ENCODE measurements at regions not wholly inside any gene's neighbourhood (a gene's known extent, or its start where the extent isn't known, plus 50 kb on each side); places are given as distances from the start of the nearest gene placed in this dataset.

GRCh38 chr5:99068944-99069650 lies 140.3 kb upstream of the CHD1 start:
- Histone ChIP-seq H3K27me3 (no peaks in the 10 kb centered on the region), H3K4me3 (no peak overlapping the region), H3K36me3 (no peaks in the 10 kb centered on the region), H3K9me3 (no peaks in the 10 kb centered on the region), H3K27ac (no peak overlapping the region), H3K4me1 (no peaks in the 10 kb centered on the region)
- no peak for DNase-seq
- intact Hi-C loops (cut with DNase I) = no loop called here
- TF ChIP-seq, protein P1, sequence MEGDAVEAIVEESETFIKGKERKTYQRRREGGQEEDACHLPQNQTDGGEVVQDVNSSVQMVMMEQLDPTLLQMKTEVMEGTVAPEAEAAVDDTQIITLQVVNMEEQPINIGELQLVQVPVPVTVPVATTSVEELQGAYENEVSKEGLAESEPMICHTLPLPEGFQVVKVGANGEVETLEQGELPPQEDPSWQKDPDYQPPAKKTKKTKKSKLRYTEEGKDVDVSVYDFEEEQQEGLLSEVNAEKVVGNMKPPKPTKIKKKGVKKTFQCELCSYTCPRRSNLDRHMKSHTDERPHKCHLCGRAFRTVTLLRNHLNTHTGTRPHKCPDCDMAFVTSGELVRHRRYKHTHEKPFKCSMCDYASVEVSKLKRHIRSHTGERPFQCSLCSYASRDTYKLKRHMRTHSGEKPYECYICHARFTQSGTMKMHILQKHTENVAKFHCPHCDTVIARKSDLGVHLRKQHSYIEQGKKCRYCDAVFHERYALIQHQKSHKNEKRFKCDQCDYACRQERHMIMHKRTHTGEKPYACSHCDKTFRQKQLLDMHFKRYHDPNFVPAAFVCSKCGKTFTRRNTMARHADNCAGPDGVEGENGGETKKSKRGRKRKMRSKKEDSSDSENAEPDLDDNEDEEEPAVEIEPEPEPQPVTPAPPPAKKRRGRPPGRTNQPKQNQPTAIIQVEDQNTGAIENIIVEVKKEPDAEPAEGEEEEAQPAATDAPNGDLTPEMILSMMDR (IDR thresholded peaks at IDR 0.05) = no peak
- TF ChIP-seq POLR2A (IDR thresholded peaks at IDR 0.05) = no peak
- 74 to 80% methylated on average over 5 of the region's 5 CpGs for WGBS, 2 donors

DNA sequence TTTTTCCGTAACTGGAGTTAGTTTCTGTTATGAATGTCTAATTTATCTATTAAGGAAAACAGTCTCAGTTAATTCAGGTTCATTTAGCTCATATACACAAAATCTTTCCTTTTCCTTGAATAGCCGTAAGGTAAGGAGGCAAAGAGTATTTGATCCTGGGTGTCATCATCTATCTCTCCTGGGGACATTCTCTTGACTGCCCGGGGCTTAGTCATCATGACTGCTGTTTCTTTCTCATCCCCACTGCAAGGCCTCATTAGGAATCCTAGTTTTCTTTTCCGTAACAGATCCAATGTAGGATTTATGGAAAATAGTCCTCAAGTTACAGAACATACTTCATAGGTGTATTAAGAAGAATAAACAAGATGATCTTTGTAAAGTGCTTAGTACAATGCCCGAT lies 134.9 kb upstream of the CHD1 start:
- 85 to 95% methylated on average over 5 of the region's 5 CpGs for WGBS, 2 donors
- intact Hi-C loops (cut with DNase I) = loop anchor here (5.0 kb wide), 1 partner anchor 156 kb away; no protein-coding TSS in a partner anchor
- no peak overlapping the region for H3K27ac ChIP-seq

DNA sequence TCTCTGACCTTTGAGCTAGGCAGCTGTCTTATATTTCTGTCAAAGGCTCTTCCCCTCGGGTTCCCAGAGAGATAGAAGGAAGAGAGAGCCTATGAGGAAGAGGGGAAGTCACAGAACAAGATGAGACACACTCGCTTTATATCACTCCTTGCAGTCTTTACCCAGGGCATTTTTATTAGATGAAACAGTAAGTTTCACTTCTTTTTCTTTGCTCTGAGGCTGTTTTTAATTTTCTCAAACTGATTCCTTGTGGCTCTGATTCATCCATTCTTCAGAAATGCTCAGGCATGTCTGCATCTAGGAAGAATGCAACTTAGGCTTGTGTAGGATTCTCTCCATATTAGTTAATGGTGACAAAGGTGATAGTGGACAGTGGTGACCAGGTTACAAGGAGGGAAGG lies 132.9 kb upstream of the CHD1 start:
- TF ChIP-seq POLR2A (IDR thresholded peaks at IDR 0.05) = no peak
- TF ChIP-seq, protein P1 (IDR thresholded peaks at IDR 0.05) = no peak
- H3K36me3 ChIP-seq = no peaks in the 10 kb centered on the region
- H3K4me1 ChIP-seq = peaks cover 0 to 16% (median 4%) of the 10 kb centered on the region in 3 donors
- H3K27ac ChIP-seq = no peak overlapping the region
- H3K9me3 ChIP-seq = no peaks in the 10 kb centered on the region
- no peaks in the 10 kb centered on the region for H3K27me3 ChIP-seq
- DNase-seq = no peak
- intact Hi-C loops (cut with DNase I) = loop anchor here (5.0 kb wide), 1 partner anchor 154 kb away; no protein-coding TSS in a partner anchor
- no peak overlapping the region for H3K4me3 ChIP-seq
- 0 to 18% methylated on average over 2 of the region's 2 CpGs for WGBS, 2 donors

More for the DNA sequence above, 134.9 kb upstream of the CHD1 start:
- no peak for DNase-seq
- no peak overlapping the region for H3K4me3 ChIP-seq
- no peaks in the 10 kb centered on the region for H3K27me3 ChIP-seq
- H3K36me3 ChIP-seq = no peaks in the 10 kb centered on the region
- H3K9me3 ChIP-seq = no peaks in the 10 kb centered on the region
- peaks cover 0 to 16% (median 4%) of the 10 kb centered on the region in 3 donors for H3K4me1 ChIP-seq
- TF ChIP-seq, protein P1 (IDR thresholded peaks at IDR 0.05) = no peak
- TF ChIP-seq POLR2A (IDR thresholded peaks at IDR 0.05) = no peak

DNA sequence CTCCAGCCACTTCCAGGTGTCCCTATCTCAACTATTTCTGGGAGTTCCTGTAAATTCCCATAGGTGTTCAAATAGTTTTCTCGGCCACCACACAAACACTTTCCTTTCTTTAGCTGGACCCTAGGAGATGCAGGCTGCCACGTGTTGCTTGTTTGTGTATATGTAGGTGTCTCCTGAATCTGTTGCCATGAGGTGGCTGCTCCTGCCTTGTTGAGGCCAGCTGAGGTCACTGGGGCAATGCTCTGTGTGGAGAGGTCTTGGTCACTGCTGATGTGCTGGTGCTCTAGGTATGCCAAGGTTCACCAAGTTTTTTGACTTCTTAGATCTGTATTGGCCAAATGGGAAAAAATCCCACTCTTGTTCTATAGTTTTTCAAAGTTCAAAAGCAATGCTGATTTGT lies 132.5 kb upstream of the CHD1 start:
- peaks cover 0 to 16% (median 4%) of the 10 kb centered on the region in 3 donors for H3K4me1 ChIP-seq
- H3K4me3 ChIP-seq = no peak overlapping the region
- no peak overlapping the region for H3K27ac ChIP-seq
- TF ChIP-seq POLR2A (IDR thresholded peaks at IDR 0.05) = no peak
- TF ChIP-seq, protein P1 (IDR thresholded peaks at IDR 0.05) = no peak
- DNase-seq = no peak
- intact Hi-C loops (cut with DNase I) = loop anchor here (5.0 kb wide), 1 partner anchor 154 kb away; no protein-coding TSS in a partner anchor
- H3K36me3 ChIP-seq = no peaks in the 10 kb centered on the region
- no peaks in the 10 kb centered on the region for H3K9me3 ChIP-seq
- H3K27me3 ChIP-seq = no peaks in the 10 kb centered on the region
- WGBS, 2 donors = 32 to 41% methylated on average over 2 of the region's 2 CpGs

Measured in esophagus squamous epithelium (tissue), 5 donors.